H1 (cell line): ENCODE measurements at regions not wholly inside any gene's neighbourhood (a gene's known extent, or its start where the extent isn't known, plus 50 kb on each side); places are given as distances from the start of the nearest gene placed in this dataset.

Source experiments
- CTCF ChIA-PET: fragments of 300-600 bp; sonication (Branson Sonifier 250); formaldehyde crosslinking; loops from one replicate; lab custom pipeline; 2021; ENCODE audit not compliant: partially characterized antibody; lab: Charles Lee
- POLR2A ChIA-PET: fragments of 300-600 bp; sonication (Branson Sonifier 250); formaldehyde crosslinking; loops from one replicate; lab custom pipeline; 2021; ENCODE audit warnings: inconsistent platforms; ENCODE audit not compliant: partially characterized antibody; lab: Charles Lee
- DNase-seq, 2 experiments: peaks; one replicate each; pipeline versions ENCODE4 v3.0.0 to v3.0.0-alpha.2; 2010 to 2022; ENCODE audit warnings: low spot score in 2 of 2, low read depth in 1 of 2, mixed read lengths in 1 of 2
- FAIRE-seq: peaks from 2 replicates; lab custom pipeline; 2011; peaks lifted over from hg19 to GRCh38; lab: Jason Lieb, UNC
- H2AFZ ChIP-seq: 2 replicates; pipeline ENCODE4 v1.8.1; 2012; ENCODE audit warnings: low read length, inconsistent platforms
- H2AK5ac ChIP-seq: 2 replicates; pipeline ENCODE4 v1.6.1; 2013; ENCODE audit warnings: low read depth, low read length
- H2BK120ac ChIP-seq: replicated peaks from 2 replicates; pipeline ENCODE3; 2013; ENCODE audit warnings: low read depth, low read length, inconsistent platforms
- H2BK12ac ChIP-seq: 2 replicates; pipeline ENCODE4 v1.6.1; 2013; ENCODE audit warnings: low read depth, low read length
- H2BK15ac ChIP-seq: 2 replicates; pipeline ENCODE4 v1.6.1; 2013; ENCODE audit warnings: low read length
- H2BK20ac ChIP-seq: 2 replicates; pipeline ENCODE4 v1.6.1; 2013; ENCODE audit warnings: low read length
- H2BK5ac ChIP-seq: 2 replicates; pipeline ENCODE4 v1.6.1; 2013; ENCODE audit warnings: low read depth, low read length
- H3K14ac ChIP-seq: 2 replicates; pipeline ENCODE4 v1.6.1; 2013; ENCODE audit warnings: inconsistent platforms; ENCODE audit not compliant: insufficient read length
- H3K18ac ChIP-seq: 2 replicates; pipeline ENCODE4 v1.6.1; 2013; ENCODE audit warnings: low read length; ENCODE audit errors: extremely low read depth
- H3K23ac ChIP-seq: 2 replicates; pipeline ENCODE4 v1.6.1; 2013; ENCODE audit warnings: inconsistent platforms; ENCODE audit not compliant: insufficient read length
- H3K23me2 ChIP-seq: 2 replicates; pipeline ENCODE4 v1.6.1; 2013; ENCODE audit warnings: low read depth, low read length
- H3K27ac ChIP-seq: 2 replicates; pipeline ENCODE4 v1.6.1; 2011; ENCODE audit warnings: low read depth, low read length, inconsistent platforms
- H3K27me3 ChIP-seq, 4 experiments: replicated peaks in 1 of 4; 1 replicate in 1 of 4; 2 replicates in 3 of 4; pipeline versions ENCODE4 v1.6.1 to v1.8.1; 2011 to 2013; ENCODE audit warnings: low read length in 3 of 4, mild to moderate bottlenecking in 3 of 4, inconsistent platforms in 2 of 4, mixed read lengths in 2 of 4, moderate library complexity in 1 of 4; ENCODE audit not compliant: control insufficient read depth in 3 of 4, insufficient read depth in 3 of 4; ENCODE audit errors: extremely low read depth in 1 of 4
- H3K36me3 ChIP-seq, 4 experiments: 2 replicates each; pipeline versions ENCODE4 v1.6.1 to v1.8.1; 2011 to 2013; ENCODE audit warnings: mild to moderate bottlenecking in 4 of 4, low read length in 3 of 4, moderate library complexity in 2 of 4, control low read depth in 1 of 4, inconsistent platforms in 1 of 4; ENCODE audit not compliant: insufficient read depth in 4 of 4, control insufficient read depth in 2 of 4
- H3K4ac ChIP-seq: replicated peaks from 2 replicates; pipeline ENCODE3; 2013; ENCODE audit warnings: low read length, low read depth, mixed read lengths, inconsistent platforms; ENCODE audit not compliant: insufficient read length
- H3K4me1 ChIP-seq, 4 experiments: replicated peaks in 1 of 4; 1 replicate in 1 of 4; 2 replicates in 3 of 4; pipeline versions ENCODE4 v1.6.1 to v1.8.1; 2011 to 2013; ENCODE audit warnings: low read length in 3 of 4, inconsistent platforms in 2 of 4, mixed read lengths in 1 of 4; ENCODE audit not compliant: insufficient read depth in 4 of 4, control insufficient read depth in 3 of 4
- H3K4me2 ChIP-seq, 2 experiments: 2 replicates each; pipeline versions ENCODE4 v1.6.1 to v1.8.1; 2011 to 2013; ENCODE audit warnings: low read depth in 2 of 2, low read length in 2 of 2, control low read depth in 1 of 2, inconsistent platforms in 1 of 2, mild to moderate bottlenecking in 1 of 2; ENCODE audit not compliant: insufficient read depth in 1 of 2
- H3K4me3 ChIP-seq, 4 experiments: fragments of 200-600, 300-600 bp in 1 of 4; sonication (generic), shearing (Covaris generic), sonication (Bioruptor Twin) in 1 of 4; 2 replicates each; pipeline versions ENCODE4 v1.5.1 to v1.8.1; 2011 to 2016; ENCODE audit warnings: low read length in 4 of 4, low read depth in 3 of 4, control low read depth in 2 of 4, inconsistent platforms in 2 of 4, mild to moderate bottlenecking in 2 of 4, mixed read lengths in 1 of 4, moderate library complexity in 1 of 4; ENCODE audit not compliant: insufficient read depth in 2 of 4; ENCODE audit errors: extremely low read depth in 1 of 4
- H3K56ac ChIP-seq: replicated peaks from 2 replicates; pipeline ENCODE3; 2013; ENCODE audit warnings: low read depth, mild to moderate bottlenecking, mixed read lengths, low read length, inconsistent platforms; ENCODE audit not compliant: insufficient read length
- H3K79me1 ChIP-seq: 2 replicates; pipeline ENCODE4 v1.6.1; 2013; ENCODE audit warnings: low read depth, low read length, control low read depth
- H3K79me2 ChIP-seq, 2 experiments: 2 replicates each; pipeline versions ENCODE4 v1.6.1 to v1.8.1; 2012 to 2013; ENCODE audit warnings: low read length in 2 of 2, mild to moderate bottlenecking in 2 of 2, inconsistent platforms in 1 of 2; ENCODE audit not compliant: insufficient read depth in 2 of 2, control insufficient read depth in 1 of 2
- H3K9ac ChIP-seq, 4 experiments: replicated peaks in 1 of 4; 1 replicate in 1 of 4; 2 replicates in 3 of 4; pipeline versions ENCODE4 v1.6.1 to v1.8.1; 2011 to 2013; ENCODE audit warnings: low read depth in 3 of 4, low read length in 3 of 4, control low read depth in 2 of 4, mild to moderate bottlenecking in 2 of 4, moderate library complexity in 2 of 4, inconsistent platforms in 1 of 4; ENCODE audit errors: extremely low read depth in 1 of 4
- H3K9me3 ChIP-seq, 2 experiments: 2 replicates each; pipeline versions ENCODE4 v1.6.1 to v1.8.1; 2012 to 2013; ENCODE audit warnings: mild to moderate bottlenecking in 2 of 2, moderate library complexity in 2 of 2, control low read depth in 1 of 2, inconsistent platforms in 1 of 2, low read depth in 1 of 2, low read length in 1 of 2, mixed read lengths in 1 of 2; ENCODE audit not compliant: insufficient read depth in 2 of 2
- H4K20me1 ChIP-seq, 2 experiments: replicated peaks in 1 of 2; 2 replicates each; pipeline versions ENCODE3 to v1.8.1; 2011 to 2013; ENCODE audit warnings: inconsistent platforms in 2 of 2, low read length in 2 of 2, mild to moderate bottlenecking in 1 of 2; ENCODE audit not compliant: insufficient read depth in 2 of 2, control insufficient read depth in 1 of 2
- H4K5ac ChIP-seq: 2 replicates; pipeline ENCODE4 v1.6.1; 2013; ENCODE audit warnings: low read length, low read depth, mixed read lengths, inconsistent platforms; ENCODE audit not compliant: insufficient read length
- H4K8ac ChIP-seq: 2 replicates; pipeline ENCODE4 v1.8.0; 2013; ENCODE audit warnings: mild to moderate bottlenecking, moderate library complexity, low read length, inconsistent platforms; ENCODE audit not compliant: insufficient read depth; ENCODE audit errors: extremely low read depth
- H4K91ac ChIP-seq: replicated peaks from 2 replicates; pipeline ENCODE3; 2013; ENCODE audit warnings: low read length, mixed read lengths, inconsistent platforms; ENCODE audit not compliant: insufficient read length
- ATF3 ChIP-seq: IDR thresholded peaks from 2 replicates; pipeline ENCODE4 v1.6.1; 2011; ENCODE audit warnings: low read depth, mild to moderate bottlenecking, low read length; ENCODE audit not compliant: insufficient read depth
- CBX5 ChIP-seq: fragments of 300-800, 300-1000 bp; sonication (generic); IDR thresholded peaks from 2 replicates; pipeline ENCODE4 v1.7.1; 2016; ENCODE audit warnings: antibody characterized with exemption, low read length, low read depth
- CBX8 ChIP-seq: fragments of 300-800, 300-1000 bp; sonication (generic); IDR thresholded peaks from 2 replicates; pipeline ENCODE4 v1.7.1; 2016; ENCODE audit warnings: low read depth, low read length, borderline replicate concordance
- CEBPB ChIP-seq: IDR thresholded peaks from 2 replicates; pipeline ENCODE4 v1.6.1; 2012; ENCODE audit warnings: low read depth, low read length
- CHD1 ChIP-seq: IDR thresholded peaks from 2 replicates; pipeline ENCODE4 v1.6.1; 2012; ENCODE audit warnings: low read depth, low read length, improper control_type of control experiment
- CHD2 ChIP-seq: IDR thresholded peaks from 2 replicates; pipeline ENCODE4 v1.6.1; 2012; ENCODE audit warnings: low read length, improper control_type of control experiment
- EP300 ChIP-seq, 2 experiments: IDR thresholded peaks; 1 replicate in 1 of 2; 2 replicates in 1 of 2; pipeline ENCODE4 v1.6.1; 2011 to 2012; ENCODE audit warnings: low read depth in 2 of 2, low read length in 2 of 2, mild to moderate bottlenecking in 2 of 2, borderline replicate concordance in 1 of 2, inconsistent platforms in 1 of 2, moderate library complexity in 1 of 2
- GABPA ChIP-seq: IDR thresholded peaks from 2 replicates; pipeline ENCODE4 v1.6.1; 2011; ENCODE audit warnings: mild to moderate bottlenecking, low read length, moderate library complexity, borderline replicate concordance; ENCODE audit not compliant: insufficient read depth
- RNF2 ChIP-seq: fragments of 200-900, 300-1000 bp; sonication (generic); IDR thresholded peaks from 2 replicates; pipeline ENCODE4 v1.7.1; 2016; ENCODE audit warnings: borderline replicate concordance, low read depth, mild to moderate bottlenecking, antibody characterized with exemption, low read length; ENCODE audit not compliant: poor library complexity, severe bottlenecking; ENCODE audit errors: missing control alignments
- SRF ChIP-seq: IDR thresholded peaks from 2 replicates; pipeline ENCODE4 v1.6.1; 2011; ENCODE audit warnings: mild to moderate bottlenecking, low read depth, low read length, moderate library complexity
- TBP ChIP-seq: IDR thresholded peaks from 2 replicates; pipeline ENCODE4 v1.6.1; 2011; ENCODE audit warnings: low read depth, low read length, improper control_type of control experiment
- TCF12 ChIP-seq: IDR thresholded peaks from 2 replicates; pipeline ENCODE4 v1.6.1; 2011; ENCODE audit warnings: low read depth, mild to moderate bottlenecking, low read length
- WGBS, 2 experiments: shearing (Covaris generic) in 1 of 2; methylation state at CpG; one replicate each; pipeline versions ENCODE4 v1.1.6 to v1.1.7; 2013 to 2015; ENCODE audit warnings: low lambda C conversion rate in 2 of 2, mixed read lengths in 2 of 2, inconsistent platforms in 1 of 2, low coverage in 1 of 2, missing lambda C conversion rate in 1 of 2; ENCODE audit not compliant: insufficient replicate concordance in 2 of 2, insufficient coverage in 1 of 2, insufficient read length in 1 of 2; ENCODE audit errors: extremely low coverage in 1 of 2, missing lambda C conversion rate in 1 of 2; 5-methylcytosine and 5-hydroxymethylcytosine counted together

- Histone ChIP-seq H2BK20ac (no peak overlapping the region), H3K36me3 (no peaks in the 10 kb centered on the region), H4K8ac (no peak overlapping the region), H3K9me3 (0 out of 4 replicates have a peak, but pooled peaks cover 0 to 9% of the 10 kb centered on the region in 2 experiments), H2BK120ac (no peak overlapping the region), H2BK5ac (no peak overlapping the region), H2AFZ (no peak overlapping the region), H3K9ac (no peak overlapping the region), H3K18ac (no peak overlapping the region), H3K56ac (no peak overlapping the region), H2AK5ac (no peak overlapping the region), H3K27me3 (no peaks in the 10 kb centered on the region), H3K14ac (no peak overlapping the region), H3K23me2 (no peaks in the 10 kb centered on the region), H3K4ac (no peak overlapping the region), H4K5ac (no peak overlapping the region), H3K4me1 (peaks cover 0 to 2% (median under 1%) of the 10 kb centered on the region in 4 experiments; a peak in 1 of 7 replicates), H2BK12ac (no peak overlapping the region), H3K79me1 (no peaks in the 10 kb centered on the region), H3K23ac (no peak overlapping the region), H3K4me2 (no peak overlapping the region), H3K4me3 (no peak overlapping the region), H2BK15ac (no peak overlapping the region), H3K79me2 (no peaks in the 10 kb centered on the region), H4K20me1 (no peaks in the 10 kb centered on the region), H3K27ac (no peak overlapping the region), H4K91ac (no peak overlapping the region)
- ChIA-PET POLR2A (interaction anchor here (0.5 kb wide), 1 partner anchor 310 kb away, joined by 3 read pairs; no protein-coding TSS in a partner anchor), CTCF (interaction anchor here (0.8 kb wide), 1 partner anchor 150 kb away, joined by 3 read pairs; no protein-coding TSS in a partner anchor)
- DNase-seq (no peak), FAIRE-seq (no peak)
- TF ChIP-seq GABPA (no peak), CEBPB (no peak), TCF12 (no peak), CBX8 (no peak), CHD1 (no peak), EP300 (IDR thresholded peaks at IDR 0.05; ENCODE audit: borderline replicate concordance in 1 of 2, low read depth in 2 of 2, low read length in 2 of 2) (no peak), ATF3 (no peak), SRF (no peak), RNF2 (no peak), CBX5 (no peak), CHD2 (no peak), TBP (no peak)
- WGBS, 2 experiments, result 11% methylated on average over 1 of the region's 1 CpG; no CpG with 5 or more reads in 1 of the 2 experiments
These were observed 272.1 kb upstream of the RND3 start for GRCh38 chr2:150759531-150759930.
